ENCODE measurements at regions not wholly inside any gene's neighbourhood (a gene's known extent, or its start where the extent isn't known, plus 50 kb on each side); places are given as distances from the start of the nearest gene placed in this dataset.

GRCh38 chr1:5001466-5001865 is 347.1 kb downstream of the AJAP1 start:
- DNase-seq = no peak
- Histone ChIP-seq H3K9me3 (ENCODE audit: severe bottlenecking) (no peaks in the 10 kb centered on the region), H3K4me3 (ENCODE audit: low read depth, low read length) (no peak overlapping the region), H3K27me3 (ENCODE audit: insufficient read depth, low read depth, severe bottlenecking) (peaks cover 80% of the 10 kb centered on the region), H3K27ac (no peak overlapping the region), H3K36me3 (no peaks in the 10 kb centered on the region)
- TF ChIP-seq CTCF (IDR thresholded peaks at IDR 0.05; ENCODE audit: low read depth, low read length) = no peak

DNA sequence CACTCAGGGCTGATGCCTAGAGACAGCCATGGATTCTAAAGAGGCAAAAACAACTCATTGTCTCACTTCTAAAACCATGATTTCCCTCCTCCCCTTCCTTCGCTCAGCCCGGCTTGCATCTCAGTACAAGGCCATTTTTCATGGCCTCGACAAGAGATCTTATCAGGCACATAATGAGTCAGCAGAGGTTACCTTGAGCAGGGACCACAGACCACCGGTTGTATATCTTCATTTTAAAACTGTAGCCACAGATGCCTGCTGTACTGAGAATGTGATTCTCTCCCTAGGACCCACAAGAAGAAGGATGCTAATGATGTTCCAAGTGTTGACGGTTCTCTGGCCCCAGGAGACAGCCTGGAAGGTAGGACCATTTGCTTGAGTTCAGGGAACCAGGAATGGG is 331.9 kb downstream of the AJAP1 start:
- Histone ChIP-seq H3K27me3 (ENCODE audit: insufficient read depth, low read depth, severe bottlenecking) (peaks cover 75% of the 10 kb centered on the region), H3K4me3 (ENCODE audit: low read depth, low read length) (no peak overlapping the region)
- no peak for TF ChIP-seq CTCF (IDR thresholded peaks at IDR 0.05; ENCODE audit: low read depth, low read length)

GRCh38 chr1:4984841-4985240 is 330.4 kb downstream of the AJAP1 start:
- H3K4me3 ChIP-seq (ENCODE audit: low read depth, low read length) = no peak overlapping the region
- no peak for DNase-seq
- no peaks in the 10 kb centered on the region for H3K9me3 ChIP-seq (ENCODE audit: severe bottlenecking)
- TF ChIP-seq CTCF (IDR thresholded peaks at IDR 0.05; ENCODE audit: low read depth, low read length) = no peak
- H3K27me3 ChIP-seq (ENCODE audit: insufficient read depth, low read depth, severe bottlenecking) = peaks cover 84% of the 10 kb centered on the region
- H3K27ac ChIP-seq = no peak overlapping the region
- H3K36me3 ChIP-seq = no peaks in the 10 kb centered on the region

More for the DNA sequence above, 331.9 kb downstream of the AJAP1 start:
- H3K27ac ChIP-seq = no peak overlapping the region
- H3K36me3 ChIP-seq = no peaks in the 10 kb centered on the region
- no peak for DNase-seq
- no peaks in the 10 kb centered on the region for H3K9me3 ChIP-seq (ENCODE audit: severe bottlenecking)

DNA sequence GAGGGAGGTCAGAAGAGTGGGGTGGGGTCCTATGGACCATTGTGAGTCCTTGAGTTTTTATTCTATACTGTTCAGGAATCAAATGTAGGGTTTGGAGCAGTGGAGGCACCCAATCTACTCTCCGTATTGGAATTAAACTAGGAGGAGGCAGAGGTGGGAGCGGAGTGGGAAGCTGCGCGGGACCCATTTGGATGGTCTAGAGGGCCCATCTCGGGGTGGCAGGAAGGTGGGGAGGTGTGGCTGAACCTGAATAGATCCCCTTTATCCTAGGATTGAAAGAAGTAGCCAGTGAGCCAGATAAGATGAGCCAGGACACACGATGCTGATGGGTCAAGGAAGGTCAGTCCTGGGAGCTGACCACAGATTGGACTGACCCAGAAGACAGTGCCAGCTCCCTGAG is 325.8 kb downstream of the AJAP1 start:
- DNase-seq = no peak
- H3K27me3 ChIP-seq (ENCODE audit: insufficient read depth, low read depth, severe bottlenecking) = peaks cover 95% of the 10 kb centered on the region
- H3K36me3 ChIP-seq = no peaks in the 10 kb centered on the region
- no peak overlapping the region for H3K27ac ChIP-seq
- H3K9me3 ChIP-seq (ENCODE audit: severe bottlenecking) = no peaks in the 10 kb centered on the region
- no peak for TF ChIP-seq CTCF (IDR thresholded peaks at IDR 0.05; ENCODE audit: low read depth, low read length)
- no peak overlapping the region for H3K4me3 ChIP-seq (ENCODE audit: low read depth, low read length)

GRCh38 chr1:4978660-4979390 is 324.4 kb downstream of the AJAP1 start:
- Histone ChIP-seq H3K27ac (no peak overlapping the region), H3K27me3 (ENCODE audit: insufficient read depth, low read depth, severe bottlenecking) (peaks cover 94% of the 10 kb centered on the region), H3K36me3 (no peaks in the 10 kb centered on the region), H3K4me3 (ENCODE audit: low read depth, low read length) (no peak overlapping the region), H3K9me3 (ENCODE audit: severe bottlenecking) (no peaks in the 10 kb centered on the region)
- no peak for DNase-seq
- no peak for TF ChIP-seq CTCF (IDR thresholded peaks at IDR 0.05; ENCODE audit: low read depth, low read length)

GRCh38 chr1:4977701-4978100 is 323.3 kb downstream of the AJAP1 start:
- H3K9me3 ChIP-seq (ENCODE audit: severe bottlenecking) = no peaks in the 10 kb centered on the region
- H3K4me3 ChIP-seq (ENCODE audit: low read depth, low read length) = no peak overlapping the region
- H3K27me3 ChIP-seq (ENCODE audit: insufficient read depth, low read depth, severe bottlenecking) = peaks cover 95% of the 10 kb centered on the region
- H3K36me3 ChIP-seq = no peaks in the 10 kb centered on the region
- no peak overlapping the region for H3K27ac ChIP-seq
- DNase-seq = no peak
- TF ChIP-seq CTCF (IDR thresholded peaks at IDR 0.05; ENCODE audit: low read depth, low read length) = no peak
